Dendritic cell treated with granulocyte-macrophage colony-stimulating factor and Interleukin-4, amounts not matched to agents 40 ng/mL and 50 ng/mL, for 4 days (primary cell): ENCODE measurements at regions not wholly inside any gene's neighbourhood (a gene's known extent, or its start where the extent isn't known, plus 50 kb on each side); places are given as distances from the start of the nearest gene placed in this dataset.
"Not testable (repeated sequence)": the region's sequence is repeated elsewhere in the genome, so short reads cannot be mapped to it uniquely, and the experiment has no call there.

Experiments used
- H3K27ac Mint-ChIP-seq: one replicate; pipeline ENCODE4 v1.8.0; 2022; ENCODE audit warnings: mild to moderate bottlenecking, mixed read lengths
- H3K27me3 Mint-ChIP-seq: one replicate; pipeline ENCODE4 v1.8.0; 2022; ENCODE audit warnings: mild to moderate bottlenecking, mixed read lengths
- H3K36me3 Mint-ChIP-seq: one replicate; pipeline ENCODE4 v1.8.0; 2022; ENCODE audit warnings: low read depth, mixed read lengths
- H3K4me1 Mint-ChIP-seq: one replicate; pipeline ENCODE4 v1.8.0; 2022; ENCODE audit warnings: low read depth, mixed read lengths
- H3K4me3 Mint-ChIP-seq: one replicate; pipeline ENCODE4 v1.8.0; 2022; ENCODE audit warnings: mild to moderate bottlenecking, moderate library complexity, mixed read lengths
- H3K9me3 Mint-ChIP-seq: one replicate; pipeline ENCODE4 v1.8.0; 2022; ENCODE audit warnings: mixed read lengths
- intact Hi-C: fragments of 100-400 bp; cut with micrococcal nuclease; formaldehyde crosslinking; loops from one replicate; pipeline ENCODE4 v1.15.0; 2022

DNA sequence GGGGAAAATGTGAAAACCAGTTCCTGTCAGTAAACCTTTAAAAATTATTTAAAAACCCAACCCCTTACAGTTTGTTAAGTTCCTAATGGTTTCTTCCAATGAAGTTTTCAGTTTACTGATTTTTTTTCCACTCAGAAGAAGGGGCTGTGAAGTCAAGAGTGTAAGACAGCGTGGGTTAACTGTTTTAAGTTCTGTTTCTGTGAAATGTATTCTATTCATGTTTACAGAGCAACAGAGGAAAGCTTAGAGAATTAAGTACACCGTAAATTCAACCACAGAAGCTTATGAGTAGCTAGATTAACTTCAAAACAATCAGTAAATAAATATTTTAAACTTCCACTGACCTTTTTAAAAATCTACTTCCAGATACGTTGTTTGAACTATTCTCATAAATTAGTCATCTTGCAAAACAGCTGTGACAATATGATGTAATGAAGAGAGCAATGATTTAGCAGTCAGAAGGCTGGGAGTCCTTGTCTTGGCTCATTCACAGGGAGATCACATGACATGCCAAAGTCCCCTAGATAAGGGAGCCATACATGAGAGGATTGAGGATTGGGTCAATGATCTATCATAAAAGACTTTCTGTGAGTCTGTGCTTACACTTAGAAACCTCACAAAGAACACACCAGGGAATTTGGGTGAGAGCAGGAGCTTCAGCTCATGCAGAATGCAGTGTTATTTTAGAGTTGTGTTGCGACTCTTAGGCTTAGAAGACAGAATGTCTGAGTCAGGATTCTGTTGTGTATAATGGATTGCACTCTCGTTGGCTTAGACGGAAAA lies 97.3 kb upstream of the ADORA2B start:
- H3K4me1 Mint-ChIP-seq: peaks cover 14% of the 10 kb centered on the region
- H3K27me3 Mint-ChIP-seq, H3K27ac Mint-ChIP-seq, H3K4me3 Mint-ChIP-seq, H3K36me3 Mint-ChIP-seq, H3K9me3 Mint-ChIP-seq: not testable (repeated sequence)
- intact Hi-C loops: loop anchor here (2.0 kb wide), 1 partner anchor 151 kb away; the partner anchor contains the start of genes TTC19 and ZSWIM7

DNA sequence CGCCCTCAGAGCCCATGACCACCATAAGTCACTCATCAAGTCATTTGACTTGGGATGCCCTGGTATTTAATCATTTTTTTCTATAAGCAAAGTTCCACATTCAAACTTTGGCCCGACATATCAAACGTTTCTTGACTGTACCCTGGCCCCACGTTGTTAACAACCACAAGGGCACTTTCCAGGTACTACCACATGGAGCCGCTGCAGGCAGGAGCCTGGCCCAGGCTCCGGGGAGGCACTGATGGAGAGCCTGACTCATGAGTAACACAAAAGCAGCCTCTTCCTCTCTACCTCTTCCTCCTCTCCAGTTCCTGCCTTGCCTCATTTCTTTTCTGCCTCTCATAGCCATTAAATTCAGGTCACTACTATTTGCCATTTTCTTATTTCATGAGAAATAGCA lies 95.9 kb upstream of the ADORA2B start:
- H3K36me3 Mint-ChIP-seq, H3K4me3 Mint-ChIP-seq, H3K27me3 Mint-ChIP-seq, H3K9me3 Mint-ChIP-seq: not testable (repeated sequence)
- Mint-ChIP-seq H3K27ac (peak overlapping the region; percentile 36), H3K4me1 (peaks cover 14% of the 10 kb centered on the region)
- intact Hi-C loops: loop anchor here (2.0 kb wide), 1 partner anchor 150 kb away; the partner anchor contains the start of genes TTC19 and ZSWIM7

DNA sequence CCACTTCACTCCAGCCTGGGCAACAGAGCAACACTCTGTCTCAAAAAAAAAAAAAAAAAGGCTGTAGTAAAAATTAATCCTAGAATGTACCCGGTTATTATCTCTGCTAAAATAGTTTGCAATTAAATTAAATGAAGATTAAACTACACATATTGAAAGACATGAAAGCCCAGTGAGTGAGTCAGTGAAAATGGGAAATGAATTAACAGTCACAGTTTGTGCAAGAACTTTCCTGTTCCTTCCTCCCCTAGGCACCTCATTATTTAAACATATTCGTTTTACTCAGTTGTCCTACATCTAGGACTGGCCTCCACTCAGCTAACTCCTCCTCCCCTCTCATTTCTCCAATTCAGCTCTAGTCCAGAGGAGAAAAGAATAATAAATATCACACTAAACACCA lies 94.9 kb upstream of the ADORA2B start:
- H3K27ac Mint-ChIP-seq, intact Hi-C loops, H3K4me3 Mint-ChIP-seq, H3K27me3 Mint-ChIP-seq, H3K9me3 Mint-ChIP-seq, H3K36me3 Mint-ChIP-seq: not testable (repeated sequence)
- H3K4me1 Mint-ChIP-seq: peaks cover 14% of the 10 kb centered on the region

DNA sequence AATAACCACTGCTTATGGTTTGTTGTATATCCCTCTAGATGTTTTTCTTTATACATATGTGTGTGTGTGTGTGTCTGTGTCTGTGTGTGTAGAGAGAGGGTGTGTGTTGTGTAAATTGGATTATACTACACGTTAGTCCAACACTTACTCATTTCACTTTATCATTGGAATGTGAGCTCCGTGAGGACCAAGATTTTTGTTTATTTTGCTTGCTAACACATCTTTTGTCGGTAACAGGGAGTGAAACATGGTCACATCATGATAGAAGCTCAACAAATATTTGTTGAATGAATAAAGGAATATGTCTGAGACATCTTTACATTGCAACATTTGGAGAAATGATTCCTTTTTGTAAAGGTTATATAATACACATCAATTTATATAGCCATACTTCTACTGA lies 94.2 kb upstream of the ADORA2B start:
- H3K36me3 Mint-ChIP-seq, H3K27ac Mint-ChIP-seq, H3K4me3 Mint-ChIP-seq, H3K27me3 Mint-ChIP-seq, intact Hi-C loops, H3K9me3 Mint-ChIP-seq: not testable (repeated sequence)
- H3K4me1 Mint-ChIP-seq: peaks cover 15% of the 10 kb centered on the region

DNA sequence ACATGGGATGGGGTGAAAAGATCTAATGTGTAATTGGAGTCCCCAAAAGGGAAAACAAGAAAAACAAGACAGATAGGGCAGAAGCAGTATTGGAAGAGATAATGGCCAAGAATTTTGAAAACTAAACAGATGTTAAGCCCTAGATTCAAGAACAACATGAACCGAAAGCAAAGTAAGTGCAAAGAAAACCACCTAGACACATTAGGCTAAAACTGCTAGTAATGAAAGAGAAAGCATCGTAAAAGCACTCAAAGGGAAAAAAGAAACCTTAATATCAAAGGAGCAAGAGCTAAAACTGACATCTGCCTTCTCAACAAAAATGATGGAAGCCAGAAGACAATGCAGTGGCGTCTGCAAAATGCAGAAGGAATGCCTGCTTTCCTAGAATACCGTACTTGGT lies 92.1 kb upstream of the ADORA2B start:
- H3K9me3 Mint-ChIP-seq, H3K36me3 Mint-ChIP-seq, H3K4me3 Mint-ChIP-seq, intact Hi-C loops, H3K27ac Mint-ChIP-seq, H3K27me3 Mint-ChIP-seq: not testable (repeated sequence)
- peaks cover 19% of the 10 kb centered on the region for H3K4me1 Mint-ChIP-seq

DNA sequence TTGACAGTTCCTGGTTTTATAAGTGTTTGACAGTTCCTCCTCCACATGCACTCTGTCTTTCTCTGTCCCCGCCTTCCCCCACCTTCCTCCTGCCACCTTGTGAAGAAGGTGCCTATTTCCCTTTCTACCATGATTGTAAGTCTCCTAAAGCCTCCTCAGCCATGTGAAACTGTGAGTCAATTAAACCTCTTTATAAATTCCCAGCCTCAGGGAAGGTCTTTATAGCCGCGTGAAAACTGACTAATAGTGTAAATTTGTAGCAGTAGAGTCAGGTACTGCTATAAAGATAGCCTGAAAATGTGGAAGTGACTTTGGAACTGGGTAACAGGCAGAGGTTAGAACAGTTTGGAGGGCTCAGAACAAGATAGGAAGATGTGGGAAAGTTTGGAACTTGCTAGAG lies 88.7 kb upstream of the ADORA2B start:
- H3K36me3 Mint-ChIP-seq, intact Hi-C loops, H3K9me3 Mint-ChIP-seq, H3K27me3 Mint-ChIP-seq, H3K27ac Mint-ChIP-seq, H3K4me3 Mint-ChIP-seq: not testable (repeated sequence)
- H3K4me1 Mint-ChIP-seq: peaks cover 18% of the 10 kb centered on the region

DNA sequence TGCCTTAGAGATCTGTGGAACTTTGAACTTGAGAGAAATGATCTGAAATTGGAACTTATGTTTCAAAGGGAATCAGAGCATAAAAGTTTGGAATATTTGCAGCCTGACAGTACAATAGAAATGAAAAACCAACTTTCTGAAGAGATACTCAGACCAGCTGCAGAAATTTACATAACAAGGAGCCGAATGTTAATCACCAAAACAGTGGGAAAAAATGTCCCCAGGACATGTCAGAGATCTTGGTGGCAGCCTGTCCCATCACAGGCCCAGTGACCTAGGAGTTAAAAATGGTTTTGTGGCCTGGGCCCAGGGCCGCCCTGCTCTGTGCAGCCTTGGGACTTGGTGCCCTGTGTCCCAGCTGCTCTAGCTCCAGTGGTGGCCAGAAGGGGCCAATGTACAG lies 88.2 kb upstream of the ADORA2B start:
- intact Hi-C loops, H3K9me3 Mint-ChIP-seq, H3K27ac Mint-ChIP-seq, H3K4me3 Mint-ChIP-seq, H3K36me3 Mint-ChIP-seq, H3K27me3 Mint-ChIP-seq: not testable (repeated sequence)
- H3K4me1 Mint-ChIP-seq: peaks cover 20% of the 10 kb centered on the region

DNA sequence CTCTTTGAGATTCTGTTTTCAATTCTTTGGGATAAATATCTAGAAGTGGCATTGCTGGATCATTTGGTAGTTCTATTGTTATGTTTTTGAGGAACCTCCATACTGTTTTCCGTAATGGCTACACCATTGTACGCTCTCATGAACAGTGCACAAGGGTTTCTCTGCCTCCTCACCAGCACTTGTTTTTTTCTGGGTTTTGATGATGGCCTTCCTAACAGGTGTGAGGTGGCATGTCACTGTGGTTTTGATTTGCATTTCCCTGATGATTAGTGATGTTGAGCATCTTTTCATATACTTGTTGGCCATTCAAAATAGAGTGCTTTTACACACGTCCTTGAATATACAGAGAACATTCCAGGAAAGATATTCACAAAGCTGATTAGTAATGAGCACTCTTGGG lies 86.8 kb upstream of the ADORA2B start:
- H3K27ac Mint-ChIP-seq, H3K4me3 Mint-ChIP-seq, intact Hi-C loops, H3K9me3 Mint-ChIP-seq, H3K36me3 Mint-ChIP-seq, H3K27me3 Mint-ChIP-seq: not testable (repeated sequence)
- peaks cover 20% of the 10 kb centered on the region for H3K4me1 Mint-ChIP-seq

DNA sequence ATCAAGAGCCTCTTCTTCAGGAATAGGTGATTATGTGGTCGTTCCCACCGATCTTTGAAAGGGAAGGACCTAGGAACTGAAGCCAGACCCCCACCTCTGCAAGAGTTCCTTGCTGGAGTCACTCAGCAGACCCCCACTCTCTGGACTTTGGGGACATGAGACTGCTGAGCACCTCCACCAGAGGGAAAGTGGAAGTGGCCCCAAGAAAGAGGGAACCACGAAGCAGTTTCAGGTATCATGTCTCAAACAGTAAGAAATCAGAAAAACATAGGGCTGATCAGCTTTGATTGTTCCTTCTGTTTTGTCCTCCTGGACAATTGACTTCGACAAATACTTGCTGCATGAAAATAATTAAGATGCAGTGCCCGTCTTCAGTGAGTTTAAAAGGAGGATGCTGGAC lies 84.2 kb upstream of the ADORA2B start:
- H3K36me3 Mint-ChIP-seq, H3K27ac Mint-ChIP-seq, H3K4me3 Mint-ChIP-seq, H3K9me3 Mint-ChIP-seq, H3K27me3 Mint-ChIP-seq, intact Hi-C loops: not testable (repeated sequence)
- peaks cover 19% of the 10 kb centered on the region for H3K4me1 Mint-ChIP-seq

DNA sequence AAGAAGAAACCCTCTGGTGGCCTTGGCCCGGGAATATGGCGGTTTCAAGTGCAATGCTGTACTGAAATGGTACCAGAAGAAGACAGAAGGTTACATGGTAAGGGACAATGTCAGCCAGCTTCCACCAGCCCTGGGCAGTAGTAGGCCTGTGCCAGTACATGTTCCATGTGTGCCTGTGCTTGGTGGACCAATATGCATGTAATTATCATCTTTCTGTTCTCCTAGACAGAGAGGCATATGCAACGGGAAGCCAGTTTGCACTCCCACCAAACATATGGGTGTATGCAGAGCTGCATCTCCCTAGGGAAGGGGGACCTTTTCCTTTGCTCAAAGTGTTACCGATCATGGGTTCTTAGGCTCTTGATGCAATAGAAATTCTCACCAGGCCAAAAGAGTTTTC lies 80.9 kb upstream of the ADORA2B start:
- H3K36me3 Mint-ChIP-seq, H3K27me3 Mint-ChIP-seq, H3K4me3 Mint-ChIP-seq, intact Hi-C loops, H3K27ac Mint-ChIP-seq, H3K9me3 Mint-ChIP-seq: not testable (repeated sequence)
- H3K4me1 Mint-ChIP-seq: peaks cover 15% of the 10 kb centered on the region

DNA sequence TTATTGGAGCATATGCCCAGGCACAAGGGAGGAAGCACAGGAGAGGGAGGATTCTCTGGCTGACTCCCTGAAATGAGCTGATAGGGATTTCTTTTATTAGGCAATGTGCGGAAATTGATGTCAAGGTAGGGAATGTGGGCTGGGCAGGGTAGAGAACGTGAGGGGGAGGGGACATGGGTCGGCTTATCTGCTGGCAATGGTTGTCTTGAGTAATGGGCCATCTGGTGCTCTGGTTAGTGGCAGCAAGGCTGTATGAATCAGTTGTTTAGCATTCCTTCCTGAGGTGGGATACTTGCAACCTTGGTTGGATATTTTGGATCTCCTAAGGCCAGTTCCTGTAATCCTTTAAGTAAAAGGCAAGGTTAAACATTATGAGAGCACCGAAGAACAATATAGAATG lies 80.5 kb upstream of the ADORA2B start:
- H3K4me3 Mint-ChIP-seq, H3K36me3 Mint-ChIP-seq, intact Hi-C loops, H3K27ac Mint-ChIP-seq, H3K9me3 Mint-ChIP-seq, H3K27me3 Mint-ChIP-seq: not testable (repeated sequence)
- H3K4me1 Mint-ChIP-seq: peaks cover 15% of the 10 kb centered on the region

DNA sequence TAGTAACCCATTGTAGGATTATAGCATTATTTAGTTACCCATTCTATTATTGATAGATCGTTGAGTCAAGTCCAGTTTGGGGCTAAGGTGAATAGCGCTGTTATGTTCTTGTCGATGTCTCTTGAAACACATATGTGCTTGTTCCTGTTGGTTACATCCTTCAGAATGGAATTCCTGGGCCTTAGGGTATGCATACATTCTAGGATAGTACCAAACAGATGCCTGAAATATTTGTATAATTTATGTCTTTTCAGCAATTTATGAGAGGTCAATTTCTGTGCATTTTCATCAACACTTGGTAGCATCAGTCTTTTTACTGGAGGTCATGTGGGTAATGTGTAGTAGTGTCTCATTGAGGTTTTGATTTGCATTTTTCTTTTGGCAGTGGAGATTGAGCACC lies 78.9 kb upstream of the ADORA2B start:
- H3K4me3 Mint-ChIP-seq, H3K9me3 Mint-ChIP-seq, H3K27me3 Mint-ChIP-seq, intact Hi-C loops, H3K36me3 Mint-ChIP-seq, H3K4me1 Mint-ChIP-seq, H3K27ac Mint-ChIP-seq: not testable (repeated sequence)

DNA sequence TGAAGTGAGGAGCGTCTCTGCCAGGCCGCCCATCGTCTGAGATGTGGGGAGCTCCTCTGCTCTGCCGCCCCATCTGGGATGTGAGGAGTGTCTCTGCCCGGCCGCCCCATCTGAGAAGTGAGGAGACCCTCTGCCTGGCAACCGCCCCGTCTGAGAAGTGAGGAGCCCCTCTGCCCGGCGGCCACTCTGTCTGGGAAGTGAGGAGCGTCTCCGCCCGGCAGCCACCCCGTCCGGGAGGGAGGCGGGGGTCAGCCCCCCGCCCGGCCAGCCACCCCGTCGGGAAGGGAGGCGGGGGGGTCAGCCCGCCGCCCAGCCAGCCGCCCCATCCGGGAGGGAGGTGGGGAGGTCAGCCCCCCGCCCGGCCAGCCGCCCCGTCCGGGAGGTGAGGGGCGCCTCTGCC lies 77.6 kb upstream of the ADORA2B start:
- H3K36me3 Mint-ChIP-seq, intact Hi-C loops, H3K9me3 Mint-ChIP-seq, H3K27ac Mint-ChIP-seq, H3K27me3 Mint-ChIP-seq, H3K4me1 Mint-ChIP-seq, H3K4me3 Mint-ChIP-seq: not testable (repeated sequence)

DNA sequence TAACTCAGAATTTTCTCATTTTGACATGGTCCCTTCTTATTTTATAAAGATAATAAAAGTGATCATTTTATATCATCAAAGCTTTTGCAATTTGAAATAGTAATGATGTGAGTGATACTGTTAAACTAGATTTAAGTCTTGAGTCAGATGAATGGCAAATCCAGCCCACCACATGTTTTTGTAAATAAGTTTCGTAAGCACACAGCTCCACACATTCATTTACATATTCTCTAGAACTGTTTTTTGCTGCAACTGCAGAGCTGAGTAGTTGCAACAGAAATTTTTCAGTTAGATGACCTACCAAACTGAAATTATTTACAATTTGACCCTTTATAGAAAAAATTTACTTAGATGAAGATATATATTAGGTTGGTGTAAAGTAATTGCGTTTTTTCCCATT lies 75.1 kb upstream of the ADORA2B start:
- intact Hi-C loops, H3K4me1 Mint-ChIP-seq, H3K36me3 Mint-ChIP-seq, H3K4me3 Mint-ChIP-seq, H3K9me3 Mint-ChIP-seq, H3K27me3 Mint-ChIP-seq, H3K27ac Mint-ChIP-seq: not testable (repeated sequence)

DNA sequence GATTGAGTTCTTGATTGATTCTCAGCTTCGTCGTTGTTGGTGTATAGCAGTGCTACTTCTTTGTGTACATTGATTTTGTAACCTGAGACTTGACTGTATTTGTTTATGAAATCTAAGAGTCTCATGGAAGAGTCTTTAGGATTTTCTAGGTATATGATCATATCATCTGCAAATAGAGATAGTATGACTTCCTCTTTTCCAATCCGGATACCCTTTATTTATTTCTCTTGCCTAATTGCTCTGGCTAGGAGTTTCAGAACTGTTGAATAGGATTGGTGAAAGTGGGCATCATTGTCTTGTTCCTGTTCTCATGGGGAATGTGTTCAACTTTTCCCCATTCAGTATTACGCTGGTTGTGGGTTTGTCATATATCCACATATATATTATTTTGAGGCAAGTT lies 72.3 kb upstream of the ADORA2B start:
- H3K4me1 Mint-ChIP-seq, intact Hi-C loops, H3K9me3 Mint-ChIP-seq, H3K27me3 Mint-ChIP-seq, H3K36me3 Mint-ChIP-seq, H3K27ac Mint-ChIP-seq, H3K4me3 Mint-ChIP-seq: not testable (repeated sequence)
